Neural crest cell (in vitro differentiated cells): ENCODE measurements at regions not wholly inside any gene's neighbourhood (a gene's known extent, or its start where the extent isn't known, plus 50 kb on each side); places are given as distances from the start of the nearest gene placed in this dataset.

ENCODE experiments used
- DNase-seq: peaks from one replicate; pipeline ENCODE4 v3.0.0; 2021; ENCODE audit warnings: low read depth, mixed read lengths, low spot score
- H3K27ac Mint-ChIP-seq: one replicate; pipeline ENCODE4 v1.8.0; 2021; ENCODE audit warnings: mild to moderate bottlenecking, mixed read lengths; ENCODE audit not compliant: unreplicated experiment
- H3K27me3 Mint-ChIP-seq: 2 replicates; pipeline ENCODE4 v1.8.0; 2021; ENCODE audit warnings: low read depth, mild to moderate bottlenecking, mixed read lengths
- H3K36me3 Mint-ChIP-seq: 2 replicates; pipeline ENCODE4 v1.8.0; 2021; ENCODE audit warnings: low read depth, mild to moderate bottlenecking, mixed read lengths
- H3K4me1 Mint-ChIP-seq: 2 replicates; pipeline ENCODE4 v1.8.0; 2021; ENCODE audit warnings: mixed read lengths
- H3K4me3 Mint-ChIP-seq: one replicate; pipeline ENCODE4 v1.8.0; 2021; ENCODE audit warnings: mild to moderate bottlenecking, mixed read lengths
- H3K9me3 Mint-ChIP-seq: 2 replicates; pipeline ENCODE4 v1.8.0; 2021; ENCODE audit warnings: mixed read lengths
- CTCF ChIP-seq: fragments of 200-600 bp; sonication (generic); conservative IDR thresholded peaks from 2 replicates; pipeline ENCODE4 v1.5.0; 2021; ENCODE audit warnings: antibody characterized with exemption, mild to moderate bottlenecking

GRCh38 chr17:70863436-70864248, 694.3 kb downstream of the KCNJ2 start:
- Mint-ChIP-seq H3K27ac (no peak overlapping the region), H3K4me3 (no peak overlapping the region), H3K36me3 (peaks cover 13% of the 10 kb centered on the region), H3K27me3 (no peaks in the 10 kb centered on the region), H3K4me1 (peaks cover 16% of the 10 kb centered on the region), H3K9me3 (peaks cover 25% of the 10 kb centered on the region)
- DNase-seq, result no peak
- no peak for TF ChIP-seq CTCF

- no peak overlapping the region for H3K27ac Mint-ChIP-seq
- no peaks in the 10 kb centered on the region for H3K27me3 Mint-ChIP-seq
- peaks cover 3% of the 10 kb centered on the region for H3K36me3 Mint-ChIP-seq
- peaks cover 12% of the 10 kb centered on the region for H3K9me3 Mint-ChIP-seq
- H3K4me3 Mint-ChIP-seq, result no peak overlapping the region
- no peak for DNase-seq
- peaks cover 31% of the 10 kb centered on the region for H3K4me1 Mint-ChIP-seq
- TF ChIP-seq CTCF, result no peak
Observed at GRCh38 chr17:70865993-70866804, 696.9 kb downstream of the KCNJ2 start.

DNA sequence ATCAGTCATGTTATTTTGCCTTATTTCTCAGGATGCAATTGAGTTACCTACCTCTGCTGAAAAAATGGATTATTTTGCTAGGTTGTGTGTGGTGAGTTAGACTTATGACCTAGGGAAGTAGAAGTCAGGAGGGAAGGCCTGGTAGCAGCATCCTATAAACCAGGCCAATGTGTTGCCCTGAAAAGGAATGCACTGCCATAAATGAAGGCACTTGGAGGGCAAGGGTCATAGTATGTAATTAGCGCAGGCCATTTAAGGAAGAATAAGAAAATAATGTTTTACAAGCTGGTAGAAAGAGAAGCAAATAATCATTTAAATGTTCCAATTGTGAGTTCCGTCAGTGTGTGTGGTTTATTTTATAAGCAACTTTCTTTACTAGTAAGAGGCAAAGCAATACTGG, 698.8 kb downstream of the KCNJ2 start:
- H3K4me1 Mint-ChIP-seq, result peaks cover 48% of the 10 kb centered on the region
- no peaks in the 10 kb centered on the region for H3K27me3 Mint-ChIP-seq
- TF ChIP-seq CTCF, result no peak
- peaks cover 10% of the 10 kb centered on the region for H3K9me3 Mint-ChIP-seq
- H3K36me3 Mint-ChIP-seq, result peaks cover 2% of the 10 kb centered on the region
- no peak overlapping the region for H3K4me3 Mint-ChIP-seq
- DNase-seq, result no peak
- H3K27ac Mint-ChIP-seq, result no peak overlapping the region

- H3K9me3 Mint-ChIP-seq, result peaks cover 2% of the 10 kb centered on the region
- no peaks in the 10 kb centered on the region for H3K27me3 Mint-ChIP-seq
- H3K4me1 Mint-ChIP-seq, result peaks cover 48% of the 10 kb centered on the region
- DNase-seq, result no peak
- peaks cover 2% of the 10 kb centered on the region for H3K36me3 Mint-ChIP-seq
- TF ChIP-seq CTCF, result no peak
- H3K27ac Mint-ChIP-seq, result peak overlapping the region; percentile 93
- H3K4me3 Mint-ChIP-seq, result no peak overlapping the region
Observed at GRCh38 chr17:70869402-70870085, 700.2 kb downstream of the KCNJ2 start.

DNA sequence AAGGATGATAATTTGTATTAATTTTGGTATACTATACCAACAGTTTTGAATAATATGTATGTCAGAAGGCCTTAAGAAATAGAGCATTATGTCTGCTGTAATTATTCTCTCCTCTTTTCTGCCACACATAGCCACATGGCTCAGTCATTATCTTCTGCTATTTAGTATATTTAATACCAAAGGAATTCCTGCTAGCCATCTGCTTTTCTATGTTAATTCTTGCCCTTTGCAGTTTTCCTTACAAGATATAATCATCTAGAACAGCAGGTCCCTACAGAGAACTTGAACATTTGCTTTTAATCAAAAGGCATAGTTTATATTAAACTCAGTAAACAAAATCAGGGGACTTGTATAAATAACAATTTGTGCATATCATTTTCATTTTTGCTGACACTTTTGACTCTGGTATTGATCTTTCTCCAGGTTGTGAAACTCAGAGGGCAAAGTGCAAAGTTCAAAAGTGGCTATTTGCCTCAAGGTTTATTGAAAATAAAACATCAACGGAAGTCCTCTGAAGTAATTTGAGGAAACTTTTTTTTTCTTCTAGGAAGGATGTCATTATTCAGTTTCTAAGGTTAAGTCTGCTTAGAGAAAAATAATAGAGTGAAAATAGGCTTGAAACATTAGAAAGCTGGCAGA, 702.0 kb downstream of the KCNJ2 start:
- peak overlapping the region; percentile 31 for H3K27ac Mint-ChIP-seq

More for the DNA sequence above, 702.0 kb downstream of the KCNJ2 start:
- peaks cover 2% of the 10 kb centered on the region for H3K9me3 Mint-ChIP-seq
- peaks cover 45% of the 10 kb centered on the region for H3K4me1 Mint-ChIP-seq
- H3K36me3 Mint-ChIP-seq, result peaks cover 2% of the 10 kb centered on the region
- DNase-seq, result no peak
- H3K4me3 Mint-ChIP-seq, result no peak overlapping the region
- no peak for TF ChIP-seq CTCF
- no peaks in the 10 kb centered on the region for H3K27me3 Mint-ChIP-seq
